Left renal cortex interstitium (tissue), 4 donors: ENCODE measurements at regions not wholly inside any gene's neighbourhood (a gene's known extent, or its start where the extent isn't known, plus 50 kb on each side); places are given as distances from the start of the nearest gene placed in this dataset.

ENCODE experiments used
- DNase-seq, 4 donors: peaks; one replicate each; pipeline ENCODE4 v3.0.0-alpha.2; 2013; ENCODE audit warnings: low read depth in 4 of 4, low spot score in 2 of 4, missing footprints in 1 of 4

- DNase-seq = no peak
Measured at GRCh38 chr14:100399052-100399849, 76.1 kb downstream of the SLC25A47 start.

- DNase-seq = no peak
Measured at GRCh38 chr14:100400115-100400514, 77.0 kb downstream of the SLC25A47 start.

GRCh38 chr14:100401031-100401692 lies 78.0 kb downstream of the SLC25A47 start:
- no peak for DNase-seq

GRCh38 chr14:100401792-100402191 lies 78.7 kb downstream of the SLC25A47 start:
- DNase-seq = no peak

GRCh38 chr14:100402631-100403030 lies 79.5 kb downstream of the SLC25A47 start:
- no peak for DNase-seq

- no peak for DNase-seq
Measured at GRCh38 chr14:100403105-100403504, 80.0 kb downstream of the SLC25A47 start.

GRCh38 chr14:100403802-100404365 lies 80.7 kb downstream of the SLC25A47 start:
- DNase-seq = no peak

GRCh38 chr14:100404419-100404818 lies 81.3 kb downstream of the SLC25A47 start:
- no peak for DNase-seq

- DNase-seq = no peak
Measured at GRCh38 chr14:100405760-100406455, 82.8 kb downstream of the SLC25A47 start.

- DNase-seq = no peak
Measured at GRCh38 chr14:100406505-100407131, 83.5 kb downstream of the SLC25A47 start.

- no peak for DNase-seq
Measured at GRCh38 chr14:100407376-100408102, 84.4 kb downstream of the SLC25A47 start.

GRCh38 chr14:100408350-100409002 lies 85.3 kb downstream of the SLC25A47 start:
- no peak for DNase-seq

- DNase-seq = no peak
Measured at GRCh38 chr14:100409003-100409360, 85.8 kb downstream of the SLC25A47 start.

GRCh38 chr14:100409651-100410050 lies 86.5 kb downstream of the SLC25A47 start:
- DNase-seq = no peak

- DNase-seq = no peak
Measured at GRCh38 chr14:100410056-100410565, 87.0 kb downstream of the SLC25A47 start.

GRCh38 chr14:100413699-100414098 lies 90.6 kb downstream of the SLC25A47 start:
- no peak for DNase-seq

GRCh38 chr14:100415226-100415625 lies 92.1 kb downstream of the SLC25A47 start:
- DNase-seq = no peak

GRCh38 chr14:100416081-100416680 lies 93.0 kb downstream of the SLC25A47 start:
- no peak for DNase-seq
